Astrocyte (in vitro differentiated cells and primary cell): ENCODE measurements at regions not wholly inside any gene's neighbourhood (a gene's known extent, or its start where the extent isn't known, plus 50 kb on each side); places are given as distances from the start of the nearest gene placed in this dataset.

Experiments used
- CTCF ChIP-seq: IDR thresholded peaks from 2 replicates; pipeline ENCODE4 v1.5.1; 2011; ENCODE audit warnings: low read depth, mild to moderate bottlenecking, inconsistent platforms, low read length, moderate library complexity; ENCODE audit not compliant: insufficient read depth
- EZH2 ChIP-seq: IDR thresholded peaks from 2 replicates; pipeline ENCODE4 v1.6.1; 2012; ENCODE audit warnings: mild to moderate bottlenecking, low read length, inconsistent platforms; ENCODE audit not compliant: insufficient read depth

GRCh38 chr9:79953908-79954307 is 382.1 kb downstream of the TLE4 start:
- TF ChIP-seq CTCF = no peak
- no peak for TF ChIP-seq EZH2
